ENCODE measurements at regions not wholly inside any gene's neighbourhood (a gene's known extent, or its start where the extent isn't known, plus 50 kb on each side); places are given as distances from the start of the nearest gene placed in this dataset.

- no peaks in the 10 kb centered on the region for H3K9me3 Mint-ChIP-seq
- H3K27ac Mint-ChIP-seq: no peak overlapping the region
- ATAC-seq: no peak
- H3K36me3 Mint-ChIP-seq: no peaks in the 10 kb centered on the region
- no peak for DNase-seq (ENCODE audit: low spot score in 2 of 2)
- H3K4me1 Mint-ChIP-seq: no peaks in the 10 kb centered on the region
- no peak overlapping the region for H3K4me3 Mint-ChIP-seq
Measured at GRCh38 chr6:82750556-82750955, 315.1 kb downstream of the UBE3D start.

- ATAC-seq (no peak), DNase-seq (ENCODE audit: low spot score in 2 of 2) (no peak)
- Mint-ChIP-seq H3K4me3 (no peak overlapping the region), H3K4me1 (no peaks in the 10 kb centered on the region), H3K9me3 (no peaks in the 10 kb centered on the region), H3K27ac (no peak overlapping the region), H3K36me3 (no peaks in the 10 kb centered on the region)
Measured at GRCh38 chr6:82751718-82752117, 313.9 kb downstream of the UBE3D start.

- Mint-ChIP-seq H3K9me3 (no peaks in the 10 kb centered on the region), H3K27ac (no peak overlapping the region), H3K4me1 (no peaks in the 10 kb centered on the region), H3K36me3 (no peaks in the 10 kb centered on the region), H3K4me3 (no peak overlapping the region)
- ATAC-seq (no peak), DNase-seq (ENCODE audit: low spot score in 2 of 2) (no peak)
Measured at GRCh38 chr6:82761674-82762345, 303.8 kb downstream of the UBE3D start.

GRCh38 chr6:82766476-82766875 lies 299.2 kb downstream of the UBE3D start:
- Mint-ChIP-seq H3K36me3 (no peaks in the 10 kb centered on the region), H3K27ac (no peak overlapping the region), H3K9me3 (no peaks in the 10 kb centered on the region), H3K4me1 (no peaks in the 10 kb centered on the region), H3K4me3 (no peak overlapping the region)
- DNase-seq (ENCODE audit: low spot score in 2 of 2): no peak
- ATAC-seq: no peak

- Mint-ChIP-seq H3K36me3 (no peaks in the 10 kb centered on the region), H3K27ac (no peak overlapping the region), H3K4me3 (no peak overlapping the region), H3K4me1 (no peaks in the 10 kb centered on the region), H3K9me3 (no peaks in the 10 kb centered on the region)
- ATAC-seq: no peak
- DNase-seq (ENCODE audit: low spot score in 2 of 2): no peak
Measured at GRCh38 chr6:82767037-82767436, 298.6 kb downstream of the UBE3D start.

- Mint-ChIP-seq H3K27ac (no peak overlapping the region), H3K9me3 (no peaks in the 10 kb centered on the region), H3K36me3 (no peaks in the 10 kb centered on the region), H3K4me1 (no peaks in the 10 kb centered on the region), H3K4me3 (no peak overlapping the region)
- ATAC-seq (no peak), DNase-seq (ENCODE audit: low spot score in 2 of 2) (no peak)
Measured at GRCh38 chr6:82767447-82767846, 298.2 kb downstream of the UBE3D start.

- ATAC-seq (no peak), DNase-seq (ENCODE audit: low spot score in 2 of 2) (no peak)
- no peaks in the 10 kb centered on the region for H3K4me1 Mint-ChIP-seq
- H3K27ac Mint-ChIP-seq: no peak overlapping the region
- H3K4me3 Mint-ChIP-seq: no peak overlapping the region
- no peaks in the 10 kb centered on the region for H3K36me3 Mint-ChIP-seq
- no peaks in the 10 kb centered on the region for H3K9me3 Mint-ChIP-seq
Measured at GRCh38 chr6:82772851-82773717, 292.6 kb downstream of the UBE3D start.

- Mint-ChIP-seq H3K4me3 (no peak overlapping the region), H3K4me1 (no peaks in the 10 kb centered on the region), H3K9me3 (no peaks in the 10 kb centered on the region), H3K27ac (no peak overlapping the region), H3K36me3 (no peaks in the 10 kb centered on the region)
- no peak for DNase-seq (ENCODE audit: low spot score in 2 of 2)
- no peak for ATAC-seq
Measured at GRCh38 chr6:82775361-82775760, 290.3 kb downstream of the UBE3D start.

- H3K27ac Mint-ChIP-seq: no peak overlapping the region
- no peaks in the 10 kb centered on the region for H3K36me3 Mint-ChIP-seq
- DNase-seq (ENCODE audit: low spot score in 2 of 2): no peak
- no peaks in the 10 kb centered on the region for H3K9me3 Mint-ChIP-seq
- ATAC-seq: peak; percentile 68
- no peak overlapping the region for H3K4me3 Mint-ChIP-seq
- no peaks in the 10 kb centered on the region for H3K4me1 Mint-ChIP-seq
Measured at GRCh38 chr6:82775981-82776380, 289.7 kb downstream of the UBE3D start.

GRCh38 chr6:82779041-82779440 lies 286.6 kb downstream of the UBE3D start:
- no peaks in the 10 kb centered on the region for H3K36me3 Mint-ChIP-seq
- H3K27ac Mint-ChIP-seq: no peak overlapping the region
- H3K4me3 Mint-ChIP-seq: no peak overlapping the region
- no peak for DNase-seq (ENCODE audit: low spot score in 2 of 2)
- no peak for ATAC-seq
- H3K4me1 Mint-ChIP-seq: no peaks in the 10 kb centered on the region
- H3K9me3 Mint-ChIP-seq: no peaks in the 10 kb centered on the region

GRCh38 chr6:82780334-82780733 lies 285.3 kb downstream of the UBE3D start:
- no peak overlapping the region for H3K27ac Mint-ChIP-seq
- no peak for DNase-seq (ENCODE audit: low spot score in 2 of 2)
- no peak for ATAC-seq
- H3K9me3 Mint-ChIP-seq: no peaks in the 10 kb centered on the region
- H3K4me1 Mint-ChIP-seq: no peaks in the 10 kb centered on the region
- no peak overlapping the region for H3K4me3 Mint-ChIP-seq
- H3K36me3 Mint-ChIP-seq: no peaks in the 10 kb centered on the region

GRCh38 chr6:82781620-82782204 lies 283.9 kb downstream of the UBE3D start:
- ATAC-seq: peak; percentile 36
- DNase-seq (ENCODE audit: low spot score in 2 of 2): no peak
- H3K4me1 Mint-ChIP-seq: no peaks in the 10 kb centered on the region
- no peak overlapping the region for H3K4me3 Mint-ChIP-seq
- H3K36me3 Mint-ChIP-seq: no peaks in the 10 kb centered on the region
- H3K27ac Mint-ChIP-seq: no peak overlapping the region
- H3K9me3 Mint-ChIP-seq: no peaks in the 10 kb centered on the region

- DNase-seq (ENCODE audit: low spot score in 2 of 2) (no peak), ATAC-seq (no peak)
- Mint-ChIP-seq H3K4me1 (no peaks in the 10 kb centered on the region), H3K36me3 (no peaks in the 10 kb centered on the region), H3K9me3 (no peaks in the 10 kb centered on the region), H3K27ac (no peak overlapping the region), H3K4me3 (no peak overlapping the region)
Measured at GRCh38 chr6:82783587-82784236, 281.9 kb downstream of the UBE3D start.

- Mint-ChIP-seq H3K9me3 (no peaks in the 10 kb centered on the region), H3K36me3 (no peaks in the 10 kb centered on the region), H3K4me1 (no peaks in the 10 kb centered on the region), H3K27ac (no peak overlapping the region), H3K4me3 (no peak overlapping the region)
- DNase-seq (ENCODE audit: low spot score in 2 of 2): no peak
- ATAC-seq: no peak
Measured at GRCh38 chr6:82785206-82785605, 280.4 kb downstream of the UBE3D start.

GRCh38 chr6:82786248-82786647 lies 279.4 kb downstream of the UBE3D start:
- H3K4me1 Mint-ChIP-seq: no peaks in the 10 kb centered on the region
- no peak for DNase-seq (ENCODE audit: low spot score in 2 of 2)
- no peak overlapping the region for H3K27ac Mint-ChIP-seq
- peaks cover 2% of the 10 kb centered on the region for H3K9me3 Mint-ChIP-seq
- no peak for ATAC-seq
- no peak overlapping the region for H3K4me3 Mint-ChIP-seq
- no peaks in the 10 kb centered on the region for H3K36me3 Mint-ChIP-seq

Data from stimulated activated effector memory CD8-positive, alpha-beta T cell treated with anti-CD3 and anti-CD28 coated beads, Interleukin-12 subunit alpha, Interleukin-12 subunit beta, amount 100 ng/mL, for 72 hours (primary cell).